Trophoblast cell (in vitro differentiated cells and primary cell): ENCODE measurements at regions not wholly inside any gene's neighbourhood (a gene's known extent, or its start where the extent isn't known, plus 50 kb on each side); places are given as distances from the start of the nearest gene placed in this dataset.

Source experiments
- DNase-seq, 2 donors: peaks; one replicate each; pipeline ENCODE4 v3.0.0-alpha.2; 2016
- H2AFZ ChIP-seq: 2 replicates; pipeline ENCODE4 v1.6.1; 2013; ENCODE audit warnings: low read length, moderate library complexity, mild to moderate bottlenecking; ENCODE audit not compliant: insufficient read depth, poor library complexity
- H2AK5ac ChIP-seq: 2 replicates; pipeline ENCODE4 v1.6.1; 2013; ENCODE audit warnings: mild to moderate bottlenecking, low read length
- H2BK120ac ChIP-seq: 2 replicates; pipeline ENCODE4 v1.6.1; 2013; ENCODE audit warnings: low read length, mild to moderate bottlenecking, moderate library complexity; ENCODE audit not compliant: insufficient read depth, poor library complexity
- H2BK12ac ChIP-seq: 2 replicates; pipeline ENCODE4 v1.6.1; 2013; ENCODE audit warnings: mild to moderate bottlenecking, low read length, moderate library complexity
- H2BK5ac ChIP-seq: 2 replicates; pipeline ENCODE4 v1.6.1; 2013; ENCODE audit warnings: low read length, low read depth, moderate library complexity, mild to moderate bottlenecking; ENCODE audit not compliant: poor library complexity
- H3K14ac ChIP-seq: 2 replicates; pipeline ENCODE4 v1.6.1; 2013; ENCODE audit warnings: mild to moderate bottlenecking, low read length
- H3K18ac ChIP-seq: 2 replicates; pipeline ENCODE4 v1.6.1; 2013; ENCODE audit warnings: mild to moderate bottlenecking, low read length
- H3K23ac ChIP-seq: 2 replicates; pipeline ENCODE4 v1.6.1; 2013; ENCODE audit warnings: low read length
- H3K27ac ChIP-seq: 2 replicates; pipeline ENCODE4 v1.5.1; 2013; ENCODE audit warnings: low read depth, mild to moderate bottlenecking, inconsistent platforms, low read length, moderate library complexity
- H3K27me3 ChIP-seq: 2 replicates; pipeline ENCODE4 v1.6.1; 2013; ENCODE audit warnings: inconsistent platforms, mild to moderate bottlenecking, low read length, moderate library complexity; ENCODE audit not compliant: insufficient read depth
- H3K36me3 ChIP-seq, 2 experiments: 1 replicate in 1 of 2; 2 replicates in 1 of 2; pipeline ENCODE4 v1.6.1; 2013; ENCODE audit warnings: low read length in 2 of 2, mild to moderate bottlenecking in 2 of 2, moderate library complexity in 1 of 2; ENCODE audit not compliant: insufficient read depth in 2 of 2, control insufficient read depth in 1 of 2
- H3K4ac ChIP-seq: 2 replicates; pipeline ENCODE4 v1.6.1; 2013; ENCODE audit warnings: low read depth, mild to moderate bottlenecking, low read length, moderate library complexity
- H3K4me1 ChIP-seq, 2 experiments: 1 replicate in 1 of 2; 2 replicates in 1 of 2; pipeline ENCODE4 v1.6.1; 2013; ENCODE audit warnings: low read length in 2 of 2, mild to moderate bottlenecking in 2 of 2, moderate library complexity in 1 of 2; ENCODE audit not compliant: insufficient read depth in 2 of 2, control insufficient read depth in 1 of 2
- H3K4me2 ChIP-seq: 2 replicates; pipeline ENCODE4 v1.6.1; 2013; ENCODE audit warnings: inconsistent platforms, mild to moderate bottlenecking, low read length, moderate library complexity
- H3K4me3 ChIP-seq: 2 replicates; pipeline ENCODE4 v1.5.1; 2013; ENCODE audit warnings: mild to moderate bottlenecking, low read depth, low read length, inconsistent platforms
- H3K79me1 ChIP-seq: one replicate; pipeline ENCODE4 v1.6.1; 2013; ENCODE audit warnings: low read length
- H3K79me2 ChIP-seq: 2 replicates; pipeline ENCODE4 v1.6.1; 2013; ENCODE audit warnings: low read length, mild to moderate bottlenecking; ENCODE audit not compliant: control insufficient read depth, insufficient read depth, poor library complexity
- H3K9ac ChIP-seq: 2 replicates; pipeline ENCODE4 v1.6.1; 2013; ENCODE audit warnings: mild to moderate bottlenecking, low read length
- H3K9me3 ChIP-seq: 2 replicates; pipeline ENCODE4 v1.6.1; 2013; ENCODE audit warnings: low read depth, mild to moderate bottlenecking, control low read depth, inconsistent platforms, low read length; ENCODE audit not compliant: insufficient read depth
- H4K12ac ChIP-seq: 2 replicates; pipeline ENCODE4 v1.6.1; 2013; ENCODE audit warnings: low read depth, mild to moderate bottlenecking, low read length, moderate library complexity
- H4K8ac ChIP-seq: 2 replicates; pipeline ENCODE4 v1.6.1; 2013; ENCODE audit warnings: low read depth, mild to moderate bottlenecking, low read length, moderate library complexity
- H4K91ac ChIP-seq: one replicate; pipeline ENCODE4 v1.6.1; 2013; ENCODE audit warnings: low read depth, mild to moderate bottlenecking, low read length, moderate library complexity
- WGBS: extraction: QIAGEN DNeasy Blood & Tissue Kit; methylation state at CpG from one replicate; pipeline ENCODE4 v1.1.7; 2013; ENCODE audit warnings: missing lambda C conversion rate; ENCODE audit not compliant: insufficient read length, insufficient coverage; ENCODE audit errors: extremely low coverage; 5-methylcytosine and 5-hydroxymethylcytosine counted together

DNA sequence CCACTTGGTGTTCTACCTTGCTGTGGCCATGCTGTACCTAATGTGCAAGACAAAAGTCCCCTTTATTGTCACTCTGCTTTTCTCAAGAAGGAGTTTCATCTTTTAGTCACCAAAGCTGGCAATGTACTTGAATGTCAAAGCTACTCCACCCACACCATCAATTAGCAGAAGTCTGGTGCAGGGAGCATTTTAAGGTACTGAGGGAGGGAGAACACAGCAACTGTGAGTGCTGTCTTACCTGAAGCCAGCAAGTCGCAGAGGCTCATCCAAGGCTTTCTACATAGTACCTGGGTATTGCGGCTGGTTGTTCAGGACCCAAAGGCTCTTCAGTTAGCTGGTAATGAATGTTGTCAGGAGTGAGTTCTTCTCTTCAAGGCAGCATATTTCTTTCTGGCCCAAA lies 820.4 kb downstream of the OTOL1 start:
- Histone ChIP-seq H2BK12ac (no peak overlapping the region), H4K91ac (no peak overlapping the region), H2AK5ac (no peak overlapping the region), H3K4me2 (no peak overlapping the region), H3K23ac (no peak overlapping the region), H4K8ac (no peak overlapping the region), H3K79me1 (no peaks in the 10 kb centered on the region), H3K4me1 (no peaks in the 10 kb centered on the region), H3K27ac (no peak overlapping the region), H3K36me3 (no peaks in the 10 kb centered on the region), H3K27me3 (no peaks in the 10 kb centered on the region), H4K12ac (no peak overlapping the region), H3K79me2 (no peaks in the 10 kb centered on the region), H2BK120ac (no peak overlapping the region), H3K18ac (no peak overlapping the region), H2BK5ac (no peak overlapping the region), H2AFZ (no peak overlapping the region), H3K9me3 (peaks cover 2% of the 10 kb centered on the region), H3K9ac (no peak overlapping the region), H3K4me3 (no peak overlapping the region), H3K14ac (no peak overlapping the region), H3K4ac (no peak overlapping the region)
- WGBS: no CpG with 5 or more reads among the region's 2 CpGs
- no peak for DNase-seq

DNA sequence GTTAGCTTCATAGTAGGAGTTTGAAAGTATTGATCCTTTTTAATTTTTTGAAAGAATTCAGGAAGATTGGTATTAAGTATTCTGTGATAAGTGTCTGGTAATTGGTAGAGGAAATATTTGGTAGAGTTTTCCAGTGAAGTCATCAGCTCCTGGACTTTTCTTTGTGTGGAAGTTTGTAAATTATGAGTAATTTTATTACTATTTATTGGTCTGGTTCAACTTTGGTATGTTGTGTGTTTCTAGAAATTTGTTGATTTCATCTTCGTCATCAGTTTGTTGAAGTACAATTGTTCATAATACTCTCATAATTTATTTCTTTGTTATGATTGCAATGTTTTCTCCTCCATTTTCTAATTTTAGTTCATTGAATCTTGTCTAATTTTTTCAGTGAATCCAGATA lies 832.0 kb downstream of the OTOL1 start:
- no peaks in the 10 kb centered on the region for H3K4me1 ChIP-seq
- no peak overlapping the region for H2AFZ ChIP-seq
- H2BK120ac ChIP-seq: no peak overlapping the region
- H3K4ac ChIP-seq: no peak overlapping the region
- H4K91ac ChIP-seq: no peak overlapping the region
- H3K14ac ChIP-seq: no peak overlapping the region
- no peak overlapping the region for H3K4me2 ChIP-seq
- H3K27me3 ChIP-seq: no peaks in the 10 kb centered on the region
- no peak for DNase-seq
- H2BK5ac ChIP-seq: no peak overlapping the region
- H3K79me1 ChIP-seq: no peaks in the 10 kb centered on the region
- no peaks in the 10 kb centered on the region for H3K9me3 ChIP-seq
- H3K9ac ChIP-seq: no peak overlapping the region
- H2BK12ac ChIP-seq: no peak overlapping the region
- WGBS: no CpG with 5 or more reads among the region's 1 CpG
- H4K8ac ChIP-seq: no peak overlapping the region
- no peak overlapping the region for H3K18ac ChIP-seq
- no peaks in the 10 kb centered on the region for H3K79me2 ChIP-seq
- H3K27ac ChIP-seq: no peak overlapping the region
- no peak overlapping the region for H3K4me3 ChIP-seq
- no peak overlapping the region for H2AK5ac ChIP-seq
- H4K12ac ChIP-seq: no peak overlapping the region
- H3K23ac ChIP-seq: no peak overlapping the region
- no peaks in the 10 kb centered on the region for H3K36me3 ChIP-seq

DNA sequence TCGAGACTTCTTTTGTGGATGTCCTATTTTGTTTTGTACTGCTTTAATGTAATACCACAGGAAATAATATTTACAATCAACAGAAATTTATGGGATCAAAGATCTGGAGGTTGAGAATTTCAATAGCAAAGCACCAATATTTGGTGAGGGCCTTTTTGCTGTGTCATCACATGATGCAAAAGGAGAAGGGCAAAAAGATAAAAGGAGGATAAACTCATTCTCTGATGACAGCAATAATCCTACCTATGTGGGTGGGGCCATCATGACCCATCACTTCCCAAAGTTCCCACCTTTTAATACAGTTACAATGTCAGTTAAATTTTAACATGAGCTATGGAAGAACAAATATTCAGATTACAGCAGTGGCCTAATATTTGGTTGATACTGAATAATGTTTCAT lies 832.9 kb downstream of the OTOL1 start:
- H3K4me2 ChIP-seq: no peak overlapping the region
- H3K9ac ChIP-seq: no peak overlapping the region
- WGBS: no CpG with 5 or more reads among the region's 1 CpG

DNA sequence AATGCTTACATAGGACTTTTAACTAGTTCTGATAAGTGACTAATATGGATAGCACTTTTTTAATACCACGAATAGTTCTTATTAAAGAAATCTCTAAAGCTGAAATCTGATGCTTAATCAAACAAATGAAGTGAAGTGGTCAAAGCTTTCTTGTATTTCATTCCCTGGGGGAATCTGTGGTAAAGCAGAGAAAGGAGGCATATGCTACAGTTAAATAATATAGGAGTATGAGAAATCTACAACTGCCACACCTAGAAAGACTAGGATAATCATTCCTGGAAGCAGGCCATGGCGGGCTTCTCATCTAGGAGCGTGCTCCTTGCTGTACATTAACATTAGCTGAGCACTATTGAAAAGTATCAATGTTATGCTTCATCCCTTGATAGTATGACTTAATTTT lies 835.7 kb downstream of the OTOL1 start:
- Histone ChIP-seq H2BK12ac (no peak overlapping the region), H3K23ac (no peak overlapping the region), H2AFZ (no peak overlapping the region), H3K14ac (no peak overlapping the region), H4K8ac (no peak overlapping the region), H2BK120ac (no peak overlapping the region), H3K27ac (no peak overlapping the region), H3K9me3 (peaks cover 6% of the 10 kb centered on the region), H3K79me2 (no peaks in the 10 kb centered on the region), H3K4me2 (no peak overlapping the region), H3K4ac (no peak overlapping the region), H3K36me3 (no peaks in the 10 kb centered on the region), H4K91ac (no peak overlapping the region), H2BK5ac (no peak overlapping the region), H3K79me1 (no peaks in the 10 kb centered on the region), H3K4me1 (no peaks in the 10 kb centered on the region), H4K12ac (no peak overlapping the region), H3K18ac (no peak overlapping the region), H3K9ac (no peak overlapping the region), H2AK5ac (no peak overlapping the region), H3K27me3 (no peaks in the 10 kb centered on the region), H3K4me3 (no peak overlapping the region)
- no peak for DNase-seq
- no CpG with 5 or more reads among the region's 3 CpGs for WGBS

More for the DNA sequence above, 832.9 kb downstream of the OTOL1 start:
- H3K4ac ChIP-seq: no peak overlapping the region
- DNase-seq: no peak
- H2BK120ac ChIP-seq: no peak overlapping the region
- H3K27ac ChIP-seq: no peak overlapping the region
- H3K18ac ChIP-seq: no peak overlapping the region
- H3K79me2 ChIP-seq: no peaks in the 10 kb centered on the region
- H3K9me3 ChIP-seq: peaks cover 1% of the 10 kb centered on the region
- no peak overlapping the region for H3K4me3 ChIP-seq
- no peaks in the 10 kb centered on the region for H3K27me3 ChIP-seq
- H4K12ac ChIP-seq: no peak overlapping the region
- H2AK5ac ChIP-seq: no peak overlapping the region
- H2AFZ ChIP-seq: no peak overlapping the region
- H4K91ac ChIP-seq: no peak overlapping the region
- H3K14ac ChIP-seq: no peak overlapping the region
- H2BK5ac ChIP-seq: no peak overlapping the region
- no peak overlapping the region for H4K8ac ChIP-seq
- no peak overlapping the region for H3K23ac ChIP-seq
- no peaks in the 10 kb centered on the region for H3K36me3 ChIP-seq
- no peaks in the 10 kb centered on the region for H3K4me1 ChIP-seq
- no peaks in the 10 kb centered on the region for H3K79me1 ChIP-seq
- H2BK12ac ChIP-seq: no peak overlapping the region
